SK-N-SH (cell line): ENCODE measurements at regions not wholly inside any gene's neighbourhood (a gene's known extent, or its start where the extent isn't known, plus 50 kb on each side); places are given as distances from the start of the nearest gene placed in this dataset.

Experiments
- EP300 ChIP-seq, 2 experiments: IDR thresholded peaks; 2 replicates each; pipeline versions ENCODE4 v1.4.0 to v1.6.1; 2012; ENCODE audit warnings: borderline replicate concordance in 1 of 2, low read depth in 1 of 2, low read length in 1 of 2
- EZH2phosphoT487 ChIP-seq: fragments of 200-600 bp; sonication (generic); IDR thresholded peaks from 2 replicates; pipeline ENCODE4 v1.6.1; 2017; ENCODE audit warnings: low read depth, mixed run types, mild to moderate bottlenecking, antibody characterized with exemption, moderate library complexity, borderline replicate concordance
- FOXM1 ChIP-seq: IDR thresholded peaks from 2 replicates; pipeline ENCODE4 v1.4.0; 2012; ENCODE audit warnings: low read depth, mild to moderate bottlenecking
- GATA2 ChIP-seq: sonication (generic); formaldehyde crosslinking; IDR thresholded peaks from 2 replicates; pipeline ENCODE4 v1.5.0; 2020; ENCODE audit warnings: mild to moderate bottlenecking, missing genetic modification reagents
- NRF1 ChIP-seq: IDR thresholded peaks from 2 replicates; pipeline ENCODE4 v1.6.1; 2012; ENCODE audit warnings: low read depth, mild to moderate bottlenecking, low read length
- POLR2AphosphoS5 ChIP-seq: IDR thresholded peaks from 2 replicates; pipeline ENCODE4 v1.6.1; 2012; ENCODE audit warnings: low read depth, low read length
- RFX5 ChIP-seq: IDR thresholded peaks from 2 replicates; pipeline ENCODE4 v1.6.1; 2012; ENCODE audit warnings: mild to moderate bottlenecking, improper control_type of control experiment, low read length
- SMC3 ChIP-seq: IDR thresholded peaks from 2 replicates; pipeline ENCODE4 v1.6.1; 2012; ENCODE audit warnings: low read depth, low read length, improper control_type of control experiment
- TCF12 ChIP-seq: IDR thresholded peaks from 2 replicates; pipeline ENCODE4 v1.4.0; 2012
- TF ChIP-seq, protein P1 (sequence below): IDR thresholded peaks from 2 replicates; pipeline ENCODE4; 2012
- TF ChIP-seq, protein P2 (sequence below): fragments of 200-600 bp; sonication (generic); IDR thresholded peaks from 2 replicates; pipeline ENCODE4 v1.6.1; 2017; ENCODE audit warnings: antibody characterized with exemption, mild to moderate bottlenecking, moderate library complexity
- TF ChIP-seq, protein P3 (sequence below): IDR thresholded peaks from 2 replicates; pipeline ENCODE4 v1.6.1; 2012; ENCODE audit warnings: mild to moderate bottlenecking, low read depth, low read length, moderate library complexity

DNA sequence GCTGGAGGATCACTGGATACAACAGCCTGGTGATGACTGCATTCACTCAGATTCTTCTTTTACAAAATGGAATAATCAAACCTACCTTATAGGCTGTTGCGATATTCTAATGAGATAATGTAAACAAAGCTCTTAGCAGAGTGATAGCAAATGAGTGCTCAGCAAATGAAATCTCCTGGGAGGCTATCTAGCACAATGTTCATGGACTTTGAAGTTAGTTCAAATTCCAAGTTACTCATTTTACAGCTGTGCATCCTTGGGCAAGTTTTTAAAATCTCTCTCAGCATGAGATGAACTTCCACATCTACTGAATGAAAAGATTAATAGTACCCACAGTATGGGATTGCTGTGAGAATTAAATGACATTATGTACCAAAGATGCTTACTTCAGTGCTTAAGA lies 80.8 kb upstream of the PAPPA2 start:
- TF ChIP-seq FOXM1 (no peak), TCF12 (no peak), RFX5 (no peak), SMC3 (no peak), NRF1 (no peak), GATA2 (CRISPR knock-in tag) (no peak), EP300 (IDR thresholded peaks at IDR 0.05; ENCODE audit: borderline replicate concordance in 1 of 2, low read depth in 1 of 2, low read length in 1 of 2) (no peak), POLR2AphosphoS5 (no peak), EZH2phosphoT487 (no peak)
- TF ChIP-seq, protein P1, sequence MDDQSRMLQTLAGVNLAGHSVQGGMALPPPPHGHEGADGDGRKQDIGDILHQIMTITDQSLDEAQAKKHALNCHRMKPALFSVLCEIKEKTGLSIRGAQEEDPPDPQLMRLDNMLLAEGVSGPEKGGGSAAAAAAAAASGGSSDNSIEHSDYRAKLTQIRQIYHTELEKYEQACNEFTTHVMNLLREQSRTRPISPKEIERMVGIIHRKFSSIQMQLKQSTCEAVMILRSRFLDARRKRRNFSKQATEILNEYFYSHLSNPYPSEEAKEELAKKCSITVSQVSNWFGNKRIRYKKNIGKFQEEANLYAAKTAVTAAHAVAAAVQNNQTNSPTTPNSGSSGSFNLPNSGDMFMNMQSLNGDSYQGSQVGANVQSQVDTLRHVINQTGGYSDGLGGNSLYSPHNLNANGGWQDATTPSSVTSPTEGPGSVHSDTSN, result no peak
- TF ChIP-seq, protein P2, sequence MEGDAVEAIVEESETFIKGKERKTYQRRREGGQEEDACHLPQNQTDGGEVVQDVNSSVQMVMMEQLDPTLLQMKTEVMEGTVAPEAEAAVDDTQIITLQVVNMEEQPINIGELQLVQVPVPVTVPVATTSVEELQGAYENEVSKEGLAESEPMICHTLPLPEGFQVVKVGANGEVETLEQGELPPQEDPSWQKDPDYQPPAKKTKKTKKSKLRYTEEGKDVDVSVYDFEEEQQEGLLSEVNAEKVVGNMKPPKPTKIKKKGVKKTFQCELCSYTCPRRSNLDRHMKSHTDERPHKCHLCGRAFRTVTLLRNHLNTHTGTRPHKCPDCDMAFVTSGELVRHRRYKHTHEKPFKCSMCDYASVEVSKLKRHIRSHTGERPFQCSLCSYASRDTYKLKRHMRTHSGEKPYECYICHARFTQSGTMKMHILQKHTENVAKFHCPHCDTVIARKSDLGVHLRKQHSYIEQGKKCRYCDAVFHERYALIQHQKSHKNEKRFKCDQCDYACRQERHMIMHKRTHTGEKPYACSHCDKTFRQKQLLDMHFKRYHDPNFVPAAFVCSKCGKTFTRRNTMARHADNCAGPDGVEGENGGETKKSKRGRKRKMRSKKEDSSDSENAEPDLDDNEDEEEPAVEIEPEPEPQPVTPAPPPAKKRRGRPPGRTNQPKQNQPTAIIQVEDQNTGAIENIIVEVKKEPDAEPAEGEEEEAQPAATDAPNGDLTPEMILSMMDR, result no peak
- TF ChIP-seq, protein P3, sequence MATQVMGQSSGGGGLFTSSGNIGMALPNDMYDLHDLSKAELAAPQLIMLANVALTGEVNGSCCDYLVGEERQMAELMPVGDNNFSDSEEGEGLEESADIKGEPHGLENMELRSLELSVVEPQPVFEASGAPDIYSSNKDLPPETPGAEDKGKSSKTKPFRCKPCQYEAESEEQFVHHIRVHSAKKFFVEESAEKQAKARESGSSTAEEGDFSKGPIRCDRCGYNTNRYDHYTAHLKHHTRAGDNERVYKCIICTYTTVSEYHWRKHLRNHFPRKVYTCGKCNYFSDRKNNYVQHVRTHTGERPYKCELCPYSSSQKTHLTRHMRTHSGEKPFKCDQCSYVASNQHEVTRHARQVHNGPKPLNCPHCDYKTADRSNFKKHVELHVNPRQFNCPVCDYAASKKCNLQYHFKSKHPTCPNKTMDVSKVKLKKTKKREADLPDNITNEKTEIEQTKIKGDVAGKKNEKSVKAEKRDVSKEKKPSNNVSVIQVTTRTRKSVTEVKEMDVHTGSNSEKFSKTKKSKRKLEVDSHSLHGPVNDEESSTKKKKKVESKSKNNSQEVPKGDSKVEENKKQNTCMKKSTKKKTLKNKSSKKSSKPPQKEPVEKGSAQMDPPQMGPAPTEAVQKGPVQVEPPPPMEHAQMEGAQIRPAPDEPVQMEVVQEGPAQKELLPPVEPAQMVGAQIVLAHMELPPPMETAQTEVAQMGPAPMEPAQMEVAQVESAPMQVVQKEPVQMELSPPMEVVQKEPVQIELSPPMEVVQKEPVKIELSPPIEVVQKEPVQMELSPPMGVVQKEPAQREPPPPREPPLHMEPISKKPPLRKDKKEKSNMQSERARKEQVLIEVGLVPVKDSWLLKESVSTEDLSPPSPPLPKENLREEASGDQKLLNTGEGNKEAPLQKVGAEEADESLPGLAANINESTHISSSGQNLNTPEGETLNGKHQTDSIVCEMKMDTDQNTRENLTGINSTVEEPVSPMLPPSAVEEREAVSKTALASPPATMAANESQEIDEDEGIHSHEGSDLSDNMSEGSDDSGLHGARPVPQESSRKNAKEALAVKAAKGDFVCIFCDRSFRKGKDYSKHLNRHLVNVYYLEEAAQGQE, result no peak
